ENCODE measurements at regions not wholly inside any gene's neighbourhood (a gene's known extent, or its start where the extent isn't known, plus 50 kb on each side); places are given as distances from the start of the nearest gene placed in this dataset.

DNA sequence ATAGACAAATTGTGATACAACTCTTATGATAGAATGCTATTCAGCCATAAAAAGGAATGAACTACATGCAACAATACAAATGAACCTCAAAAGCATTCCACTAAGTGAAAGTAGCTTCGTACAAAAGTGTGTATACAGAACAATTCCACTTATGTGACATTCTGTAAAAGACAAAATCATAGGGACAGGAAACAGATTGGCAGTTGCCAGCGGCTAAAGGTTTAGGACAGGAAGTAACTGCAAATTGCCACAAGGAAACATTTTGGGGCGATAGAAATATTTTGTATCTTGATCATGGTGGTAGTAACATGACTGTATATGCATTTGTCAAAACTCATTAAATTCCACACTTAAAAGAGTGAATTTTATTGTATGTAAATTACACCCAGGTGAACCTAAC lies 113.4 kb downstream of the CAPZA3 start:
- H4K20me1 ChIP-seq (replicated peaks; ENCODE audit: control insufficient read depth, extremely low read depth, insufficient read depth, low read length): no peaks in the 10 kb centered on the region
- H2AFZ ChIP-seq (ENCODE audit: low read depth, low read length): no peak overlapping the region
- no peak for FAIRE-seq
- no peaks in the 10 kb centered on the region for H3K36me3 ChIP-seq (ENCODE audit: control insufficient read depth in 2 of 2, extremely low read depth in 1 of 2, insufficient read depth in 2 of 2, low read length in 2 of 2)
- POLR2A ChIA-PET: no interaction called here
- no peaks in the 10 kb centered on the region for H3K9me3 ChIP-seq (replicated peaks; ENCODE audit: control insufficient read depth, insufficient read depth, low read length)
- H3K4me1 ChIP-seq (ENCODE audit: control insufficient read depth, extremely low read depth, insufficient read depth, low read length): no peaks in the 10 kb centered on the region
- intact Hi-C loops (cut with micrococcal nuclease) (no loop called here), dilution Hi-C loops (cut with MboI; ENCODE audit: extremely low pct_ligation_motif_present, low sequenced_read_pairs) (no loop called here)
- no peak for DNase-seq (ENCODE audit: low read depth, low spot score)
- TF ChIP-seq, protein P1, sequence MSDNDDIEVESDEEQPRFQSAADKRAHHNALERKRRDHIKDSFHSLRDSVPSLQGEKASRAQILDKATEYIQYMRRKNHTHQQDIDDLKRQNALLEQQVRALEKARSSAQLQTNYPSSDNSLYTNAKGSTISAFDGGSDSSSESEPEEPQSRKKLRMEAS (IDR thresholded peaks at IDR 0.05; ENCODE audit: insufficient read depth, insufficient read length): no peak
- TF ChIP-seq POLR2A (IDR thresholded peaks at IDR 0.05; ENCODE audit: low read depth, low read length): no peak
- no peak for TF ChIP-seq MYC (IDR thresholded peaks at IDR 0.05; ENCODE audit: low read depth, low read length)
- no peak for TF ChIP-seq GATA2 (IDR thresholded peaks at IDR 0.05; ENCODE audit: insufficient read depth, insufficient read length, low read depth, low read length)
- TF ChIP-seq, protein P2, sequence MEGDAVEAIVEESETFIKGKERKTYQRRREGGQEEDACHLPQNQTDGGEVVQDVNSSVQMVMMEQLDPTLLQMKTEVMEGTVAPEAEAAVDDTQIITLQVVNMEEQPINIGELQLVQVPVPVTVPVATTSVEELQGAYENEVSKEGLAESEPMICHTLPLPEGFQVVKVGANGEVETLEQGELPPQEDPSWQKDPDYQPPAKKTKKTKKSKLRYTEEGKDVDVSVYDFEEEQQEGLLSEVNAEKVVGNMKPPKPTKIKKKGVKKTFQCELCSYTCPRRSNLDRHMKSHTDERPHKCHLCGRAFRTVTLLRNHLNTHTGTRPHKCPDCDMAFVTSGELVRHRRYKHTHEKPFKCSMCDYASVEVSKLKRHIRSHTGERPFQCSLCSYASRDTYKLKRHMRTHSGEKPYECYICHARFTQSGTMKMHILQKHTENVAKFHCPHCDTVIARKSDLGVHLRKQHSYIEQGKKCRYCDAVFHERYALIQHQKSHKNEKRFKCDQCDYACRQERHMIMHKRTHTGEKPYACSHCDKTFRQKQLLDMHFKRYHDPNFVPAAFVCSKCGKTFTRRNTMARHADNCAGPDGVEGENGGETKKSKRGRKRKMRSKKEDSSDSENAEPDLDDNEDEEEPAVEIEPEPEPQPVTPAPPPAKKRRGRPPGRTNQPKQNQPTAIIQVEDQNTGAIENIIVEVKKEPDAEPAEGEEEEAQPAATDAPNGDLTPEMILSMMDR (IDR thresholded peaks at IDR 0.05; ENCODE audit: extremely low read depth in 1 of 2, insufficient read depth in 1 of 2, low read depth in 1 of 2, low read length in 2 of 2): no peak
- TF ChIP-seq JUN (IDR thresholded peaks at IDR 0.05; ENCODE audit: borderline replicate concordance, insufficient read depth, insufficient read length, low read depth): no peak
- no peak for TF ChIP-seq EZH2 (IDR thresholded peaks at IDR 0.05; ENCODE audit: borderline replicate concordance, low read depth, low read length, severe bottlenecking)
- TF ChIP-seq FOS (IDR thresholded peaks at IDR 0.05; ENCODE audit: borderline replicate concordance, insufficient read depth, low read length): no peak
- no peak for TF ChIP-seq POLR2AphosphoS5 (IDR thresholded peaks at IDR 0.05; ENCODE audit: insufficient read depth, low read depth, low read length)
- no peak overlapping the region for H3K4me3 ChIP-seq (replicated peaks in 1 of 3; ENCODE audit: insufficient read depth in 1 of 3, low read depth in 1 of 3, low read length in 3 of 3)
- no peaks in the 10 kb centered on the region for H3K27me3 ChIP-seq (ENCODE audit: control insufficient read depth in 2 of 2, insufficient read depth in 2 of 2, low read length in 2 of 2)
- no peak overlapping the region for H3K4me2 ChIP-seq (ENCODE audit: insufficient read depth, low read length)
- H3K9me1 ChIP-seq (replicated peaks; ENCODE audit: control insufficient read depth, extremely low read depth, insufficient read depth, low read length): no peaks in the 10 kb centered on the region
- CTCF ChIA-PET: interaction anchor here (0.9 to 1.4 kb wide), 2 partner anchors 9 to 335 kb away, joined by 3 to 4 read pairs; no protein-coding TSS in a partner anchor
- no peaks in the 10 kb centered on the region for H3K79me2 ChIP-seq (ENCODE audit: control insufficient read depth, insufficient read depth, low read length)
- no TSS peak for BruUV-seq (replicated peaks)
- no peak overlapping the region for H3K9ac ChIP-seq (replicated peaks; ENCODE audit: extremely low read depth, insufficient read depth, low read length)
- no peak overlapping the region for H3K27ac ChIP-seq (ENCODE audit: insufficient read depth, low read depth, low read length)
